ENCODE measurements at regions not wholly inside any gene's neighbourhood (a gene's known extent, or its start where the extent isn't known, plus 50 kb on each side); places are given as distances from the start of the nearest gene placed in this dataset.

- TF ChIP-seq CTCF (IDR thresholded peaks at IDR 0.05) (peak in 1 of 6 experiments; percentile 13), POLR2A (IDR thresholded peaks at IDR 0.05) (no peak)
Observed at GRCh38 chr14:38150075-38150474, 57.6 kb upstream of the SSTR1 start.
